Midbrain (tissue), 1 donor: ENCODE measurements at regions not wholly inside any gene's neighbourhood (a gene's known extent, or its start where the extent isn't known, plus 50 kb on each side); places are given as distances from the start of the nearest gene placed in this dataset.
"Not testable (repeated sequence)": the region's sequence is repeated elsewhere in the genome, so short reads cannot be mapped to it uniquely, and the experiment has no call there.

Experiments
- DNase-seq: peaks from one replicate; lab custom pipeline; 2025; lab: John Stamatoyannopoulos, UW

DNA sequence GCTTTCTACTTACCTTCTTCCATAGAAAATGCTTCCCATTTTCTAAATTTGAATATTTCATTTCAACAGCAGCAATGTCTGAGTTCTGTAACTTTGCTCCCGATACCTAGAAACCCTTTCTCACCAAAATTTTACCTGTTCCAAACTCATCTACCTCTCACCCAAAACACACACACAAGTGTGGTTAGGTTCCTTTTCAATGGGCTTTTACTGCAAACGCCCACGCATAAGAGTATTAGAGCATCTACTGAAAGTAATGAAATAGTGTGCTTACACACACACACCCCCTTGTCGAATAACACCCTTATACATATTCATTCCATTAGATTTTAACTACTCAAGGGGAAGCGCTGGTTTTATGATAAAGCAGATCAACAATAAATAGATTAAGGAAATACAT lies 610.3 kb upstream of the AADAT start:
- no peak for DNase-seq

DNA sequence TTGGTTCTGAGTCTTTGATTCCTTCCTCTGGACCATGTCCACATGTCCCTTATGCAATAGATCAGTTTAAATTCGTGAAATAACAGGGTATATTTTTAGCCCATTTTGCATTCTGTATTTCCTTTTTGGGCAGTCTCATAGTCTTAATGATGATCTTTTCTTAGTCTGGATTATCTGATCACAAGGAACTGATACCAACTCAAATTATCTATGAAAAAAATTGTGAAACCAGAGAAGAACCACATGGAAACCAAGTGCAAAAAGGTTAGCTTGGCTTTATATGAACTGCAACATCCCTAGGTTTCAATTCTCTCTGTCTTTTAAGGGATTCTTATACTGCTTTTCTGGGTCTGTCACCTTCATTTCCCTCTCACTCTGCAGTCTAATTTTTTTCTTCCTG lies 608.6 kb upstream of the AADAT start:
- DNase-seq, result no peak

DNA sequence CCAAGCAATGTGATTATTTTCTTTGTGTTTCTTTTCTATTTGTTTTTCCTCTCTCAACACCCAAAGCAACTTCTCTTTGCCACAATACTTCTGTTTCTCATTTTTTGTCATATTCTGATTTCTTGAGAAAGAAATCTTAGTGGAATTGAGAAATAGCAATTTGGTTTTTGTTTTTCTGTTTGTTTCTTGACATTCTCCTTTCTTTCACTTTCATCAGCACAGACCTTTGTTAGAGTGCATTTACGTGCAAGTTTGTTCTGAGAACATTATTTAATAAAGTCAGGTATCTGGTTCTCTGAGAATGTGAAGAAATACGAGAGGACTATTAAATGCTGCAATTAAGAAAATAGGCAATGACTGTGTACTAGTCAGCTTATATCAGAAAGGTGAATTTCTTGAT lies 608.1 kb upstream of the AADAT start:
- no peak for DNase-seq

GRCh38 chr4:170697045-170697444 lies 607.3 kb upstream of the AADAT start:
- DNase-seq, result no peak

DNA sequence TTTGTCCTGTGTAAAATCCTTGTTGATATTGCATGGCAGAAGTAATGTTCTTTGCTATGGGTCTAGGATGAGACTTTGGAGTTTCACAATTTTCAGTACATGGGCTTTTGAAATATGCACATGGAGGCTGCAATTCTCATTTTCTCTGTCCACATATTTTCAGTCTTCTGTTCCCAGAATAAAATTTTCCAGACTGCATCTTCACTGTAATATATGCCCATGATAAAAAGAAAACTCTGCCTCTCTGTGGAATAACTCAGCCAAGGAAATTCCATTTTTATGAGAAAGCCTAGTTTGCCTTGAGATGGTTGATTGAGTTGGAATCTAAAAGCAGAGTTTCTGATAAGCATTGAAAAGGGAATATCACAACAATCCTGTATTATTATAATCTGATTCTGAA lies 601.4 kb upstream of the AADAT start:
- DNase-seq, result no peak

- no peak for DNase-seq
Observed at GRCh38 chr4:170687751-170688150, 598.0 kb upstream of the AADAT start.

GRCh38 chr4:170685701-170686100 lies 595.9 kb upstream of the AADAT start:
- DNase-seq, result not testable (repeated sequence)

- DNase-seq, result no peak
Observed at GRCh38 chr4:170682558-170683294, 593.0 kb upstream of the AADAT start.

DNA sequence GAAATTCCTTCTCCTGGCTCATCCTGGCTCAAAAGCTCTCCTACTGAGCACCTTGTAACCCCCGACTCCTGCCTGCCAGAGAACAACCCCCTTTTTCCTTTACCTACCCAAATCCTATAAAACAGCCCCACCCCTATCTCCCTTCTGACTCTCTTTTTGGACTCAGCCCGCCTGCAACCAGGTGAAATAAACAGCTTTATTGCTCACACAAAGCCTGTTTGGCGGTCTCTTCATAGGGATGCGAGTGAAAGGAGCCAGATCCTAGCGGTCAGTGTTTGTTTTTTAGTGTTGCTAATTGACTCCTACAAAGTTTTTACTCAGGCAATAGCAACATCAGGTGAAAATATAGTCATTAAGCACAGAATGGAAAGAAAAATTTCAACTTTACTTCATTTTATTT lies 592.3 kb upstream of the AADAT start:
- DNase-seq, result not testable (repeated sequence)

GRCh38 chr4:170675568-170676262 lies 586.0 kb upstream of the AADAT start:
- no peak for DNase-seq

DNA sequence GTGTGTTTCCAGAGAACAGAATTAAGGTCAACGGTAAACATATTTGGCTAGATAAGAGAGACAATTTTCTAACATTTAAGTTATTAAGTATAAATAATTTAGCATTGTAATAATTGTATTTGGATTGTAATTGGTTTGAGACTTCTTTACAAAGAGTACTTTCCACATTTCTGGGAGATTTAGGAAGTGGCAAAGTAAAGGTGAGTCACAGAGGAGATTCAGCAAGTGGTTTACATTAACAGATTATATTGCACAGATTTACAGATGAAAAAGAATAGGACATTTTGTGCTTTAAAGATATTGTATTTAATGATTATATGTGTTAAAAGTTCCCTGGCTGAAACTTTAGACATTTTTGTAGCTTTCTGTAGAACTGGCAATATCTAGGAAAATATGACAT lies 584.4 kb upstream of the AADAT start:
- no peak for DNase-seq

DNA sequence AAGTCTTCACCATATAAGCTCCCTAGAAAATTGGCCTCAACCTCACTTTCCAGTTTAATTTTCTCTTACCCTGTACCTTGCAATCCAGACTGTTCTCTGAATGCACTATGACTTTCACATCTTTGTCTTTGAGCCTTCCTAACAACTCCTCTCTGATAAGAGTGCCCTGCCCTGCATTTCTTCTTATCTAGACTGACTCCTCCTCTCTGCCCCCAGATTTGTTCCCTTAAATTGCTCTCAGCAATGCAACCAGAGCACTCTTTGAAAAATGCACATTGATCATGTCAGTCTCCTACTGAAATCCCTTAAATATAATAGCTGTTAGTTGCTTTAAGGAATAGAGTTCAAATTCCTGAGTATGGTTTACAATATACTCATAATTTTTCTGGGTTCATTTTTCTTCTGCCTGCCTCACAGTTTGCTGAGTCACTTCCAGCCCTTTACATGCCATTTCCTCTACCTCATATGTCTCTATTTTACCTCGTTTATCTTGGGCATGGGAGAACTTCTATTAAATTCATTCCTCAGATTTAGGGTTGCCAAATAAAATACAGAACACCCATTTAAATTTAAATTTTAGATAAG lies 582.7 kb upstream of the AADAT start:
- no peak for DNase-seq

DNA sequence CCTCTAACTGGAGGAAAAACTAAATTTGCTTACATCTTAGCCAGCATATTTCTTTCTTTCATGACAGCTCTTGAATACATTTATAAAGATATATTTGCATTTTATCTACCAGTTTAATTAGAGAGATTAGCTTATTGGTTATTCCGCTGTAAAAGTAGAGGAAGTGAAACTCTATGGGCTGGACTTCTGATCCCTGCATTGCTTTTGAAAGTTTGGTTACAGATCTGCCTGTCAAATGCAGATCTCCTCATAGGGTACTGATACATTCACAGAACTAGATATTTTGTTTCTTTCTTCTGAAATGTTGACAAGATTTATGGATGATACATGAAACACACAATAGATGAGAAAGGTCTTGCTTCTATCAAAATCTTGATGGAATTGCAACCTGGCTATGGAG lies 581.4 kb upstream of the AADAT start:
- DNase-seq, result no peak

DNA sequence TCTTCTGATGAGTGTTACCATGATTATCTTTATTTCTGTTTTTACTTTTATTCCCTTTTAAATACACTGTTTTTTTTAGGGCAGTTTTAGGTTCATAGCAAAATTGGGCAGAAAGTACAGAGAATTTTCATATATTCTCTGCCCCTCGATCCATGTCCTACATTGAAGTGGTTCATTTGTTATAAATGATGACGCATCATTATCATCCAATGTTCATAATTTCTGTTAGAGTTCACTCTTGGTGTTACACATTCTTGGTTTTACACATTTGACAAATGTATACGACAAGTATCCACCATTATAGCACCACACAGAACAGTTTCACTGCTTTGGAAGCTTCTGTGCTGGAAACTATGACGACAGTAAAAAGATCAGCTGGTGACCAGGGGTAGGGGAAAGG lies 578.1 kb upstream of the AADAT start:
- DNase-seq, result no peak

DNA sequence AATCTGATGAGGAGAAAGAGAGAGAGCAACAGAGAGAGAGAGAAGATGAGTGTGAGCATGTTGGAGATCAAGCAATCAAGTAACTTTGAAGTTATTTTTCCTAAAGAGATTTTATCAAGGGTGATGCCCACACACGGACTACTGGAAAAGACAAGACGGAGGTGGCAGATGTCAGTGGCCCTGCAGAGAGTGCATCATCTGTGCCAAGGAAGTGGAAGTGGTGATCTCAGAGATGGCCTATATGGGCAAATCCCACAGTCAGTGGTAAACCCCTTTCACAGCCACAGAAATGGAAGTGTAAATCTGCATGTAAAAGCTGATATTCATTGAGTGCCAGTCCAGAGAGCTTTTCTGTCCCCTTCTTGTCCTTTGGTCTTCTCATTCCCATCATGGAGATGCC lies 577.2 kb upstream of the AADAT start:
- DNase-seq, result no peak

DNA sequence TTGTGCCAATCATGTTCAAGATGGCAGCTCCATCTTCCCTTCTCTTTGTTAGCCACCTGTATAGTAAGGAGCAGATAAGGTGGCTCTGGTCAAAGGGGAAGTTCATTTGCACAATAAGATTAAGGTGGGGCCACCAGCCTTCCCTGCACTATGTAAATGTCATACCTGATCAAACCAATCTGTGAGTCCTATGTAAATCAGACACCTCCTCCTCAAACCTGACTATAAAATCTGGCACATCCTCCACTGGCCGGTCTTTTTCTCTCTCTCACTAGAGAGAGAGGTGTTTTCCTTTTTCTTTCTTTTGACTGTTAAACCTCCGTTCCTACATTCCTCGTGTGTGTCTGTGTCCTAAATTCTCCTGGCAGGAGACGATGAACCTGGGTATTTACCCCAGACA lies 572.5 kb upstream of the AADAT start:
- no peak for DNase-seq

DNA sequence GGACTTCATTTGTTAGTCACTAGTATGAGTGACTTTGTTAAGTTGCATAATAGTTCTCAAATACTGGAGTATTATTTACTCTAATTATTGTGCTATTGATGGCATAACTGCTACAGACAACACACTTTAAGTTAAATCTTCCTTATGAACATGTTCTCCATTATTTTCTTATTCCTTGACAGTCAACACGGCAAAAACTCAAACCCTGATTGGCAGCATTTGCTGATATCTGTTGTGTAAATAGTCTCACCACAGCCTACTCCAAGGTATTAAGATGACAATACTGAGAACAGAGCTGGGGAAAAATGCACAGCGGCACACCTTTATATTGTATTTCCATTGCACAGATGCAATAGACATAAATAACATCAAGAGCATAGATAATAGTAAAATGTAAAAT lies 568.0 kb upstream of the AADAT start:
- no peak for DNase-seq

GRCh38 chr4:170656506-170656905 lies 566.8 kb upstream of the AADAT start:
- DNase-seq, result no peak

- no peak for DNase-seq
Observed at GRCh38 chr4:170652571-170652970, 562.8 kb upstream of the AADAT start.

DNA sequence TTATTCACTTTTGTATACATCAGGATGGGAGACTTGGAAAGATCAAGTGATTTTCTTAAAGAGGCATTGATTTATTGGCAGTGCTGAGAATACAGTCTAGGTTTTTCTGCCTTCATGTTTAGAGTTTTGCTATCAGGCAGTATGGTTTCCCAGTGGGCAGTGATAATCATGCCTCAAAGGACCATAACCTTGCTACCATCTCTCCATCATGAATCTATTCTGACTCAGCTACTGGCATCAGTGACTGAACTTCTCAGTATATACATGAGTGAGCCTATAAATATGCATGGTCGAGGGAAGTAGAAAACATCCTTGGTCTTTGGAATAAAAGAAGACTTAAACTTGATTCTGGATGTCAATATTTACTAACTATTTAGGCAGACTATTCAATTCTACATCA lies 562.0 kb upstream of the AADAT start:
- no peak for DNase-seq

GRCh38 chr4:170627418-170627817 lies 537.7 kb upstream of the AADAT start:
- no peak for DNase-seq

- no peak for DNase-seq
Observed at GRCh38 chr4:170623899-170624298, 534.1 kb upstream of the AADAT start.

DNA sequence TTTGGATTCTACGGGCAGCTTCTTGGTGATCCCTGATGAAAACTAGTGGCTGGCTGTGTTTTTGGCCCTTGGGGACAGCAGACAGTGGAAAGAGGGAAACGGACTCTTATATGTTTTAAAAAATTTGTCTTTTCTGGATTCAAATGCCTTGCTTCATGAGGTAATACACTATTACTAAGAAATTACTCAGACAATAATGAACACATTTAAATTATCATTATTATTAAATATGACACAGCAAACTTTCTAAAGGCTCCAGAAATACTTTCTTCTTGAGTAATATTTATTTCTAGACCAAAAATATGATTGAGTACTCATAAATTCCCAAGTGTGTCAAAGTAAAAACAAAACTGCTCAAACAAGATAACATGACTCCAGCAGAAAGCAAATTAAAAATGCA lies 520.7 kb upstream of the AADAT start:
- no peak for DNase-seq

- no peak for DNase-seq
Observed at GRCh38 chr4:170599894-170600293, 510.1 kb upstream of the AADAT start.
